OCI-LY3 (cell line): ENCODE measurements at regions not wholly inside any gene's neighbourhood (a gene's known extent, or its start where the extent isn't known, plus 50 kb on each side); places are given as distances from the start of the nearest gene placed in this dataset.

Source experiments
- EZH2phosphoT487 ChIP-seq: fragments of 200-600 bp; shearing (Covaris generic); IDR thresholded peaks from 2 replicates; pipeline ENCODE4 v1.6.1; 2018; ENCODE audit warnings: antibody characterized with exemption, mixed run types, low read depth
- TF ChIP-seq, protein P1 (sequence below): fragments of 200-600, 300-600 bp; sonication (generic); IDR thresholded peaks from 2 replicates; pipeline ENCODE4 v1.5.1; 2014; ENCODE audit warnings: antibody characterized with exemption, low read length, low read depth

DNA sequence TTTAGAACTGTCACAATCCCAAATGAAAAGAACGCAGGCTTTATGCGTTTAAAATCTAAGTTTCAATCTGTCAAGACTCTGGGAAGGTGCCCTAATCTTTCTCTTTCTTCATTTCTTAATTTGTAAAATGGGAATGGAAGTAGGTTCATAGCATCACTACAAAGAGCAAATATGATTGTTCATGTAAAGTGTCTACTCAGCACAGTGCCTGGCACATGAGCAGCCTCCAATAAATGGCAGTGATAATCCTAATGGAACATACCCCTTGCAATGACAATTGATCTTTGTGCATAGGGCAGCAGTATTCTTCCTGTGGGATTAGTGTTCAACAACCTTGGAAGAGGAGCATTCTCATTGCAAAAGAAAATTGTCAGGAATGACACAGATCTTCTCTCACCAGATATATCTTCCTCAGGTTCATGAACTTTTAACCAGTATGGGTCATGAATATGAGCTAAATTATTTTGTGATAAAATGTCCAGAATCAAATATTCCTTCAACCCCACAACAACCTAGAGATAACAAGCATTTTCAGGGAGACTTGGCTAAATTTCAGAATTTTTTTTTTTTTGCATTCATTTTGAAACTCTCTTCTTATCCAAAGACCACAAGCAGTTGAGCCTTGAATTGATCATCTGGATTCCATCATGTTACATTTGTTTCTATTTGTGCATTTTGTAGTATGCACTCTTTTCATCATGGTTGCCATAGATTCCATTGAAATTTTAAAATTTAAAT is 149.1 kb downstream of the TBX18 start:
- TF ChIP-seq, protein P1, sequence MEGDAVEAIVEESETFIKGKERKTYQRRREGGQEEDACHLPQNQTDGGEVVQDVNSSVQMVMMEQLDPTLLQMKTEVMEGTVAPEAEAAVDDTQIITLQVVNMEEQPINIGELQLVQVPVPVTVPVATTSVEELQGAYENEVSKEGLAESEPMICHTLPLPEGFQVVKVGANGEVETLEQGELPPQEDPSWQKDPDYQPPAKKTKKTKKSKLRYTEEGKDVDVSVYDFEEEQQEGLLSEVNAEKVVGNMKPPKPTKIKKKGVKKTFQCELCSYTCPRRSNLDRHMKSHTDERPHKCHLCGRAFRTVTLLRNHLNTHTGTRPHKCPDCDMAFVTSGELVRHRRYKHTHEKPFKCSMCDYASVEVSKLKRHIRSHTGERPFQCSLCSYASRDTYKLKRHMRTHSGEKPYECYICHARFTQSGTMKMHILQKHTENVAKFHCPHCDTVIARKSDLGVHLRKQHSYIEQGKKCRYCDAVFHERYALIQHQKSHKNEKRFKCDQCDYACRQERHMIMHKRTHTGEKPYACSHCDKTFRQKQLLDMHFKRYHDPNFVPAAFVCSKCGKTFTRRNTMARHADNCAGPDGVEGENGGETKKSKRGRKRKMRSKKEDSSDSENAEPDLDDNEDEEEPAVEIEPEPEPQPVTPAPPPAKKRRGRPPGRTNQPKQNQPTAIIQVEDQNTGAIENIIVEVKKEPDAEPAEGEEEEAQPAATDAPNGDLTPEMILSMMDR = no peak
- no peak for TF ChIP-seq EZH2phosphoT487
